ENCODE measurements at regions not wholly inside any gene's neighbourhood (a gene's known extent, or its start where the extent isn't known, plus 50 kb on each side); places are given as distances from the start of the nearest gene placed in this dataset.

DNA sequence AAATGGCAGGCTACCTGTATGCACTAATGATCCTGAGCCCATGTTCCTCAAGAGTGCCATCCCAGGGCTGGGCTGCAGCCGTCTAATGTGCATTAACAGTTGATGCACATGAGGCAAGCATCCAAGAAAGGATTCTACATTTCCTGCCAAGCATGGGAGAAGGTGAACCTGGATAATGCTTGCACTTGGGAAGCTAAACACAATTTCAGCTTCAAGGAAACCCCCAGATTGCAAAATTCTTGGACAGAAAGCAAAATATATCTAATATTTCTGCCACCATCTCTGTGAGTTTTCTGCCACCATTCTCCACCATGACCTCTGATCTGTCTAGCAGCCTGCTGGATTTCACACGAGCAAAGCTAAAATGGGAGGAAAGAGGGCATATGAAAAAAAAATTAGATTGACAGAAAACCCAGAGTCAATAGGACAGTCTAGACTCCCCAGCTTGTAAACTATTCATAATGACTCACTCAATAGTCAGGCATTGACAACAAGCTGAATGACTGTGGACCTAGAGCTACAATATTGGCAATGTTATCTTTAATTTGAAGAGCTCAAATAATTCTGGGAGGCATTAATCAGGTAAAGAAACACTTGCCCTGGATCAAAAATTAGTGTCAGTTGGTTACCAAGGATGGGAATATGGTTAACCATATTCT lies 91.9 kb upstream of the BCL2L14 start:
- Histone ChIP-seq H3K79me2 (no peaks in the 10 kb centered on the region), H3K4me2 (no peak overlapping the region), H4K20me1 (ENCODE audit: insufficient read depth, poor library complexity, severe bottlenecking) (no peaks in the 10 kb centered on the region), H3K4me3 (no peak overlapping the region), H3K27me3 (no peaks in the 10 kb centered on the region), H3K27ac (no peak overlapping the region), H3K9me3 (ENCODE audit: low read depth) (no peaks in the 10 kb centered on the region), H2AFZ (no peak overlapping the region), H3K9me2 (replicated peaks; ENCODE audit: insufficient read depth) (no peaks in the 10 kb centered on the region), H3K36me3 (replicated peaks; ENCODE audit: insufficient read depth, low read depth) (no peaks in the 10 kb centered on the region), H3K4me1 (ENCODE audit: insufficient read depth) (no peaks in the 10 kb centered on the region)
- no peak for DNase-seq (ENCODE audit: low spot score)
- WGBS (ENCODE audit: low lambda C conversion rate, missing lambda C conversion rate), result 68% methylated on average over 2 of the region's 2 CpGs
- no peak for TF ChIP-seq EZH2phosphoT487 (IDR thresholded peaks at IDR 0.05; ENCODE audit: low read depth, severe bottlenecking, unreplicated experiment)

DNA sequence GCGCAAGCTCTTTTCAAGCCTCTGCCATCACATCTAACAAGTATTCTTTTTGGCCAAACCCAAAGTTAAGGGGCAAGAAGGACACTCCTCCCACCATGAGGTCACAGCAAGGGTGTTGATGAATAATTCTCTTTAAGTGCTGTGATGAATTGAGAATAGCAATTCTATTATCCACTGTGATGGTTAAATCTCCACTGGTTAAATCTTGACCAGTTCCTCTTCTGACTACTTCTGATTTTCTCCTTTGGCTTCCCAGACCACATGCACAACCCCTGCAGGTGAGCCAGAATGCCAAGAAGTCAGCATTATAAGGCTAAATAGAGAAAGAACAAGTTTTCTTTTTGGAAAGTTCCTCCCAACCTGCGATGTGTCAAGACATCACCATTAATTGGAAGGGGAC lies 90.6 kb upstream of the BCL2L14 start:
- no peaks in the 10 kb centered on the region for H3K4me1 ChIP-seq (ENCODE audit: insufficient read depth)
- no peak for DNase-seq (ENCODE audit: low spot score)
- no peaks in the 10 kb centered on the region for H3K36me3 ChIP-seq (replicated peaks; ENCODE audit: insufficient read depth, low read depth)
- no peaks in the 10 kb centered on the region for H4K20me1 ChIP-seq (ENCODE audit: insufficient read depth, poor library complexity, severe bottlenecking)
- H3K9me3 ChIP-seq (ENCODE audit: low read depth), result no peaks in the 10 kb centered on the region
- H3K79me2 ChIP-seq, result no peaks in the 10 kb centered on the region
- no peak overlapping the region for H3K4me2 ChIP-seq
- H3K4me3 ChIP-seq, result no peak overlapping the region
- WGBS (ENCODE audit: low lambda C conversion rate, missing lambda C conversion rate), result 92% methylated on average over 2 of the region's 2 CpGs
- H3K27ac ChIP-seq, result no peak overlapping the region
- H3K9me2 ChIP-seq (replicated peaks; ENCODE audit: insufficient read depth), result no peaks in the 10 kb centered on the region
- no peak overlapping the region for H2AFZ ChIP-seq
- no peaks in the 10 kb centered on the region for H3K27me3 ChIP-seq
- TF ChIP-seq EZH2 (IDR thresholded peaks at IDR 0.05; ENCODE audit: borderline replicate concordance), result no peak
- no peak for TF ChIP-seq EZH2phosphoT487 (IDR thresholded peaks at IDR 0.05; ENCODE audit: low read depth, severe bottlenecking, unreplicated experiment)
- TF ChIP-seq, protein P1, sequence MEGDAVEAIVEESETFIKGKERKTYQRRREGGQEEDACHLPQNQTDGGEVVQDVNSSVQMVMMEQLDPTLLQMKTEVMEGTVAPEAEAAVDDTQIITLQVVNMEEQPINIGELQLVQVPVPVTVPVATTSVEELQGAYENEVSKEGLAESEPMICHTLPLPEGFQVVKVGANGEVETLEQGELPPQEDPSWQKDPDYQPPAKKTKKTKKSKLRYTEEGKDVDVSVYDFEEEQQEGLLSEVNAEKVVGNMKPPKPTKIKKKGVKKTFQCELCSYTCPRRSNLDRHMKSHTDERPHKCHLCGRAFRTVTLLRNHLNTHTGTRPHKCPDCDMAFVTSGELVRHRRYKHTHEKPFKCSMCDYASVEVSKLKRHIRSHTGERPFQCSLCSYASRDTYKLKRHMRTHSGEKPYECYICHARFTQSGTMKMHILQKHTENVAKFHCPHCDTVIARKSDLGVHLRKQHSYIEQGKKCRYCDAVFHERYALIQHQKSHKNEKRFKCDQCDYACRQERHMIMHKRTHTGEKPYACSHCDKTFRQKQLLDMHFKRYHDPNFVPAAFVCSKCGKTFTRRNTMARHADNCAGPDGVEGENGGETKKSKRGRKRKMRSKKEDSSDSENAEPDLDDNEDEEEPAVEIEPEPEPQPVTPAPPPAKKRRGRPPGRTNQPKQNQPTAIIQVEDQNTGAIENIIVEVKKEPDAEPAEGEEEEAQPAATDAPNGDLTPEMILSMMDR (IDR thresholded peaks at IDR 0.05; ENCODE audit: poor library complexity), result no peak

DNA sequence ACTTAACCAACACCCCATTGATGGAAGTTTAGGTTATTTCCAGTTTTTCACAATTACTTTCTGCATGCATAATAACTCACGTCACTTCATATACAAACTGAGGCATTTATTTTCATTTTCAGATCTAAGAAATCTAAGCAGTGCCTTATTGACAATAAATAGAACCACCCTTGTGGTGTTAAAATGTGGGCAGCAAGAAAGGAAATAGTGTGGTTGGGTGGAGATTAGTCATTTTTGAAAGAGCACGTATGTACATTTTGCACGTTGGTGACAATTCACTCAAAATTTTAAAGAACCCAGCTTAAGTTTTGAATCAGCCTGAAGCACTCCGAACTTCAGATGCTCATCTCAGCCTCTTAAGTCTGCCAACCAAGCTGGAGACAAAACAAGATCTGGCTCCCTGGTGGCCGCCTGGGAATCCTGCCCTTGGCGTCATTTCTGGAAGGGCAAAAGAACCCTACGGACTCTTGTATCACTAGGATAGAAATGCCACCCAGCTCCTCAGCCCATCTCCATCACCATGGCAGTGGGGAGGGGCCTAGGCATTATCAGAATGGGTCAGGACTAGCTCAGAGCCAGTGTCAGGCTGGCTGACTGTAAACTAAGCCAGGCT lies 89.5 kb upstream of the BCL2L14 start:
- Histone ChIP-seq H3K36me3 (replicated peaks; ENCODE audit: insufficient read depth, low read depth) (no peaks in the 10 kb centered on the region), H3K79me2 (no peaks in the 10 kb centered on the region), H3K9me2 (replicated peaks; ENCODE audit: insufficient read depth) (no peaks in the 10 kb centered on the region), H2AFZ (no peak overlapping the region), H4K20me1 (ENCODE audit: insufficient read depth, poor library complexity, severe bottlenecking) (no peaks in the 10 kb centered on the region), H3K9me3 (ENCODE audit: low read depth) (no peaks in the 10 kb centered on the region), H3K4me1 (ENCODE audit: insufficient read depth) (no peaks in the 10 kb centered on the region), H3K27ac (no peak overlapping the region), H3K27me3 (no peaks in the 10 kb centered on the region), H3K4me3 (no peak overlapping the region), H3K4me2 (no peak overlapping the region)
- no peak for TF ChIP-seq EZH2phosphoT487 (IDR thresholded peaks at IDR 0.05; ENCODE audit: low read depth, severe bottlenecking, unreplicated experiment)
- TF ChIP-seq EZH2 (IDR thresholded peaks at IDR 0.05; ENCODE audit: borderline replicate concordance), result no peak
- TF ChIP-seq, protein P1 (IDR thresholded peaks at IDR 0.05; ENCODE audit: poor library complexity), result no peak
- DNase-seq (ENCODE audit: low spot score), result no peak
- 92% methylated on average over 7 of the region's 7 CpGs for WGBS (ENCODE audit: low lambda C conversion rate, missing lambda C conversion rate)

GRCh38 chr12:11984417-11984816 lies 86.3 kb upstream of the BCL2L14 start:
- no peak overlapping the region for H2AFZ ChIP-seq
- no peak overlapping the region for H3K4me2 ChIP-seq
- H3K27me3 ChIP-seq, result no peaks in the 10 kb centered on the region
- TF ChIP-seq EZH2phosphoT487 (IDR thresholded peaks at IDR 0.05; ENCODE audit: low read depth, severe bottlenecking, unreplicated experiment) (no peak), EZH2 (IDR thresholded peaks at IDR 0.05; ENCODE audit: borderline replicate concordance) (no peak)
- TF ChIP-seq, protein P1 (IDR thresholded peaks at IDR 0.05; ENCODE audit: poor library complexity), result no peak
- H4K20me1 ChIP-seq (ENCODE audit: insufficient read depth, poor library complexity, severe bottlenecking), result no peaks in the 10 kb centered on the region
- H3K36me3 ChIP-seq (replicated peaks; ENCODE audit: insufficient read depth, low read depth), result no peaks in the 10 kb centered on the region
- H3K27ac ChIP-seq, result no peak overlapping the region
- H3K9me2 ChIP-seq (replicated peaks; ENCODE audit: insufficient read depth), result no peaks in the 10 kb centered on the region
- H3K9me3 ChIP-seq (ENCODE audit: low read depth), result no peaks in the 10 kb centered on the region
- WGBS (ENCODE audit: low lambda C conversion rate, missing lambda C conversion rate), result 81% methylated on average over 3 of the region's 3 CpGs
- no peaks in the 10 kb centered on the region for H3K4me1 ChIP-seq (ENCODE audit: insufficient read depth)
- no peak for DNase-seq (ENCODE audit: low spot score)
- H3K4me3 ChIP-seq, result no peak overlapping the region
- no peaks in the 10 kb centered on the region for H3K79me2 ChIP-seq
